ENCODE measurements at regions not wholly inside any gene's neighbourhood (a gene's known extent, or its start where the extent isn't known, plus 50 kb on each side); places are given as distances from the start of the nearest gene placed in this dataset.

- 91% methylated on average over 11 of the region's 61 CpGs for WGBS (ENCODE audit: missing lambda C conversion rate)
- DNase-seq (ENCODE audit: low read depth in 1 of 2, low spot score in 1 of 2) (no peak), FAIRE-seq (no peak), ATAC-seq (no peak)
- Histone ChIP-seq H3K9me3 (no peaks in the 10 kb centered on the region), H3K4me3 (no peak overlapping the region), H3K4me1 (no peaks in the 10 kb centered on the region), H3K27ac (no peak overlapping the region), H3K4me2 (no peak overlapping the region)
- ChIA-PET POLR2A (no interaction called here), CTCF (no interaction called here)
- TF ChIP-seq RCOR1 (IDR thresholded peaks at IDR 0.05; ENCODE audit: low read depth, low read length) (no peak), HEYL (CRISPR knock-in tag; IDR thresholded peaks at IDR 0.05) (no peak), BCL3 (IDR thresholded peaks at IDR 0.05) (no peak), TP53 (CRISPR knock-in tag; IDR thresholded peaks at IDR 0.05) (no peak), MAFK (IDR thresholded peaks at IDR 0.05; ENCODE audit: partially characterized antibody) (no peak), EHF (CRISPR knock-in tag; IDR thresholded peaks at IDR 0.05) (no peak), HOXB5 (CRISPR knock-in tag; IDR thresholded peaks at IDR 0.05) (no peak), CTCF (IDR thresholded peaks at IDR 0.05) (no peak), GATA3 (IDR thresholded peaks at IDR 0.05; ENCODE audit: borderline replicate concordance) (no peak), RFX5 (IDR thresholded peaks at IDR 0.05) (no peak), ZC3H11A (IDR thresholded peaks at IDR 0.05) (no peak), MAX (IDR thresholded peaks at IDR 0.05) (no peak), ATOH8 (CRISPR knock-in tag; IDR thresholded peaks at IDR 0.05; ENCODE audit: low read depth) (no peak), MAZ (IDR thresholded peaks at IDR 0.05; ENCODE audit: borderline replicate concordance, low read depth, low read length) (no peak), POLR2AphosphoS2 (conservative IDR thresholded peaks at IDR 0.05; ENCODE audit: low read length) (no peak), HOXA7 (CRISPR knock-in tag; IDR thresholded peaks at IDR 0.05) (no peak)
These were observed 1256.5 kb downstream of the STIM2 start for GRCh38 chr4:28117084-28117682.

- no peak overlapping the region for H3K27ac ChIP-seq
- no peak for TF ChIP-seq ESRRA (IDR thresholded peaks at IDR 0.05; ENCODE audit: borderline replicate concordance, low read length)
- no peak for TF ChIP-seq NFE2L2 (conservative IDR thresholded peaks at IDR 0.05; ENCODE audit: low read length)
- TF ChIP-seq MAZ (IDR thresholded peaks at IDR 0.05; ENCODE audit: borderline replicate concordance, low read depth, low read length): no peak
- TF ChIP-seq EHF (CRISPR knock-in tag; IDR thresholded peaks at IDR 0.05): no peak
- TF ChIP-seq E2F6 (IDR thresholded peaks at IDR 0.05; ENCODE audit: borderline replicate concordance, low read depth): no peak
- no peak for TF ChIP-seq HES2 (IDR thresholded peaks at IDR 0.05)
- no peak for TF ChIP-seq JUNB (IDR thresholded peaks at IDR 0.05)
- TF ChIP-seq RFX5 (IDR thresholded peaks at IDR 0.05): no peak
- TF ChIP-seq HOXB5 (CRISPR knock-in tag; IDR thresholded peaks at IDR 0.05): no peak
- no peak for DNase-seq (ENCODE audit: low read depth in 1 of 2, low spot score in 1 of 2)
- H3K4me3 ChIP-seq: no peak overlapping the region
- no peak for ATAC-seq
- no peak overlapping the region for H3K4me2 ChIP-seq
- CTCF ChIA-PET: no interaction called here
- H3K9me3 ChIP-seq: no peaks in the 10 kb centered on the region
- no peaks in the 10 kb centered on the region for H3K4me1 ChIP-seq
- POLR2A ChIA-PET: no interaction called here
- FAIRE-seq: no peak
- WGBS (ENCODE audit: missing lambda C conversion rate): 15% methylated on average over 3 of the region's 3 CpGs
These were observed 1285.5 kb downstream of the STIM2 start for GRCh38 chr4:28146191-28146590.
